Esophagus squamous epithelium (tissue), 4 donors: ENCODE measurements at regions not wholly inside any gene's neighbourhood (a gene's known extent, or its start where the extent isn't known, plus 50 kb on each side); places are given as distances from the start of the nearest gene placed in this dataset.

Experiments
- POLR2A ChIP-seq, 4 donors: fragments of 450-650 bp; IDR thresholded peaks; one replicate each; pipeline ENCODE4 v1.6.1; 2017; ENCODE audit warnings: antibody characterized with exemption in 4 of 4, mild to moderate bottlenecking in 4 of 4, moderate library complexity in 3 of 4
- TF ChIP-seq, protein P1 (sequence below), 6 experiments: fragments of 450-650 bp in 4 of 6; fragments of 200-600 bp in 2 of 6; sonication (generic) in 2 of 6; IDR thresholded peaks; one replicate each; pipeline ENCODE4 v1.5.1; 2016 to 2019; ENCODE audit warnings: antibody characterized with exemption in 6 of 6, mild to moderate bottlenecking in 4 of 6, moderate library complexity in 4 of 6

GRCh38 chr18:42365591-42365990 lies 410.6 kb downstream of the PIK3C3 start:
- TF ChIP-seq, protein P1, sequence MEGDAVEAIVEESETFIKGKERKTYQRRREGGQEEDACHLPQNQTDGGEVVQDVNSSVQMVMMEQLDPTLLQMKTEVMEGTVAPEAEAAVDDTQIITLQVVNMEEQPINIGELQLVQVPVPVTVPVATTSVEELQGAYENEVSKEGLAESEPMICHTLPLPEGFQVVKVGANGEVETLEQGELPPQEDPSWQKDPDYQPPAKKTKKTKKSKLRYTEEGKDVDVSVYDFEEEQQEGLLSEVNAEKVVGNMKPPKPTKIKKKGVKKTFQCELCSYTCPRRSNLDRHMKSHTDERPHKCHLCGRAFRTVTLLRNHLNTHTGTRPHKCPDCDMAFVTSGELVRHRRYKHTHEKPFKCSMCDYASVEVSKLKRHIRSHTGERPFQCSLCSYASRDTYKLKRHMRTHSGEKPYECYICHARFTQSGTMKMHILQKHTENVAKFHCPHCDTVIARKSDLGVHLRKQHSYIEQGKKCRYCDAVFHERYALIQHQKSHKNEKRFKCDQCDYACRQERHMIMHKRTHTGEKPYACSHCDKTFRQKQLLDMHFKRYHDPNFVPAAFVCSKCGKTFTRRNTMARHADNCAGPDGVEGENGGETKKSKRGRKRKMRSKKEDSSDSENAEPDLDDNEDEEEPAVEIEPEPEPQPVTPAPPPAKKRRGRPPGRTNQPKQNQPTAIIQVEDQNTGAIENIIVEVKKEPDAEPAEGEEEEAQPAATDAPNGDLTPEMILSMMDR (IDR thresholded peaks at IDR 0.05): no peak
- no peak for TF ChIP-seq POLR2A (IDR thresholded peaks at IDR 0.05)
